CD4-positive, alpha-beta memory T cell (primary cell): ENCODE measurements at regions not wholly inside any gene's neighbourhood (a gene's known extent, or its start where the extent isn't known, plus 50 kb on each side); places are given as distances from the start of the nearest gene placed in this dataset.

ENCODE experiments used
- CTCF ChIA-PET: fragments of 350-600 bp; sonication (Branson Sonifier 250); formaldehyde crosslinking; loops from one replicate; lab custom pipeline; 2021; ENCODE audit warnings: inconsistent platforms; ENCODE audit not compliant: partially characterized antibody; lab: Charles Lee
- POLR2A ChIA-PET: fragments of 350-600 bp; sonication (Branson Sonifier 250); formaldehyde crosslinking; loops from one replicate; lab custom pipeline; 2021; ENCODE audit not compliant: partially characterized antibody; lab: Charles Lee
- DNase-seq, 5 donors: peaks; one replicate each; pipeline versions ENCODE4 v3.0.0 to v3.0.0-alpha.2; 2020 to 2022; ENCODE audit warnings: mixed read lengths in 1 of 5
- H3K27ac ChIP-seq: one replicate; pipeline ENCODE4 v1.7.0; 2013; ENCODE audit warnings: low read depth, low read length
- H3K27me3 ChIP-seq: 2 replicates; pipeline ENCODE4 v1.7.0; 2013; ENCODE audit warnings: mild to moderate bottlenecking, low read length, moderate library complexity; ENCODE audit not compliant: insufficient read depth
- H3K36me3 ChIP-seq: 2 replicates; pipeline ENCODE4 v1.7.0; 2013; ENCODE audit warnings: mild to moderate bottlenecking, low read length, moderate library complexity; ENCODE audit not compliant: insufficient read depth
- H3K4me1 ChIP-seq: 2 replicates; pipeline ENCODE4 v1.7.0; 2013; ENCODE audit warnings: mild to moderate bottlenecking, low read length, moderate library complexity; ENCODE audit not compliant: insufficient read depth
- H3K4me3 ChIP-seq, 2 donors: one replicate each; pipeline ENCODE4 v1.7.0; 2013; ENCODE audit warnings: low read length in 2 of 2, mild to moderate bottlenecking in 1 of 2
- H3K9me3 ChIP-seq, 2 donors: one replicate each; pipeline ENCODE4 v1.7.0; 2013; ENCODE audit warnings: low read length in 2 of 2, control low read depth in 1 of 2; ENCODE audit not compliant: control insufficient read depth in 1 of 2
- H3K27ac Mint-ChIP-seq, 7 donors: one replicate each; pipeline ENCODE4 v1.8.0; 2020 to 2021; ENCODE audit warnings: mixed read lengths in 7 of 7, mild to moderate bottlenecking in 6 of 7, inconsistent platforms in 3 of 7, moderate library complexity in 3 of 7
- H3K27me3 Mint-ChIP-seq, 2 donors: one replicate each; pipeline ENCODE4 v1.8.0; 2020 to 2021; ENCODE audit warnings: mixed read lengths in 2 of 2
- H3K36me3 Mint-ChIP-seq, 2 donors: one replicate each; pipeline ENCODE4 v1.8.0; 2020 to 2021; ENCODE audit warnings: mixed read lengths in 2 of 2, inconsistent platforms in 1 of 2, mild to moderate bottlenecking in 1 of 2
- H3K4me1 Mint-ChIP-seq, 4 donors: one replicate each; pipeline ENCODE4 v1.8.0; 2020 to 2021; ENCODE audit warnings: mixed read lengths in 4 of 4, mild to moderate bottlenecking in 1 of 4
- H3K4me3 Mint-ChIP-seq, 8 donors: one replicate each; pipeline ENCODE4 v1.8.0; 2020 to 2021; ENCODE audit warnings: mixed read lengths in 8 of 8, mild to moderate bottlenecking in 7 of 8, moderate library complexity in 6 of 8, inconsistent platforms in 3 of 8
- H3K9me3 Mint-ChIP-seq, 8 donors: one replicate each; pipeline ENCODE4 v1.8.0; 2020 to 2021; ENCODE audit warnings: mixed read lengths in 8 of 8, mild to moderate bottlenecking in 5 of 8, inconsistent platforms in 3 of 8, moderate library complexity in 1 of 8
- intact Hi-C: fragments of 100-400 bp; cut with micrococcal nuclease; formaldehyde crosslinking; loops from one replicate; pipeline ENCODE4 v1.15.1; 2023

DNA sequence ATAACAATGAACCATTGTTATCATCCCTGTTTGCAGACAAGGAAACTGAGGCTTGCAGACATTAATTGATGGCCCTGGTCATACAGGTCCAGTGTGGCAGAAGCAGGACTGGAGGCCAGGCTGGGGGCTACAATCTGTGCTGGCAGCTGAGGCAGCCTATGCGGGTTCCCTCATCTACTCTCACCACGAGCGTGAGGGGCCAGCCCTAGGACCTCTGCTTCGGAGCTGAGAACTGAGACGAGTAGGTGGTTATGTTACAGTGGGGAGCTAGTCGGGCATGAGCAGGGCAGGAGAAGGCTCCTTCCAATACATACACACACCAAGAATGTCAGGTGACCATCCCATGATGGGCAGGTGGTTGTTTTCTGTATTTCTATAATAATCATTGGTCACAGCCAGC lies 82.2 kb upstream of the ASB18 start:
- Histone ChIP-seq H3K27me3 (no peaks in the 10 kb centered on the region), H3K4me3 (no peak overlapping the region), H3K36me3 (no peaks in the 10 kb centered on the region), H3K4me1 (no peaks in the 10 kb centered on the region), H3K9me3 (no peaks in the 10 kb centered on the region), H3K27ac (no peak overlapping the region)
- Mint-ChIP-seq H3K9me3 (no peaks in the 10 kb centered on the region), H3K27ac (no peak overlapping the region), H3K36me3 (no peaks in the 10 kb centered on the region), H3K4me1 (peaks cover 0 to 2% (median 0%) of the 10 kb centered on the region in 4 donors), H3K4me3 (no peak overlapping the region), H3K27me3 (peaks cover 1 to 17% of the 10 kb centered on the region in 2 donors)
- ChIA-PET POLR2A (no interaction called here), CTCF (interaction anchor here (2.1 kb wide), 1 partner anchor 223 kb away, joined by 7 read pairs; the partner anchor contains the start of gene ACKR3)
- intact Hi-C loops, result loop anchor here (10.0 kb wide), 1 partner anchor 1228 kb away; no protein-coding TSS in a partner anchor
- no peak for DNase-seq

DNA sequence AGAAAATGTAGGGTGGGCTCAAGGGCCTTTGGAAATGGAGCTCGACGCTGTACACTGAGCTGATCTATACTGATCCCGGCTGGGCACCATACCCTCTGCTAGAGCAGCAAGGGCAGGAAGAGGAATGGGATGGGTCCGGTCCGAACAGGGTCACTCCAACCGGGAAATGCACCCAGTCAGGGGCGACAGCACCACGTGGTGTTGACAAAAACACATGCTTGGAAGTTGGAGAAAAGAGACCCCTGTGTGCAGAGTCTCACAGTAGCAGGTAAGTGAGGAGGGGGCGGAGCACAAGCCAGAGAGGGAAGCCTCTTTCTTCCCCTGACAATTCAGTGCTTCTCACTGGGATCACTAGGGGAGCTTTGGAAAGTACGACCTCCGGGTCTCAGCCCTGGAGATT lies 84.1 kb upstream of the ASB18 start:
- Histone ChIP-seq H3K4me3 (no peak overlapping the region), H3K27me3 (no peaks in the 10 kb centered on the region), H3K4me1 (no peaks in the 10 kb centered on the region), H3K9me3 (no peaks in the 10 kb centered on the region), H3K36me3 (no peaks in the 10 kb centered on the region), H3K27ac (no peak overlapping the region)
- Mint-ChIP-seq H3K4me1 (peaks cover 2 to 7% (median 6%) of the 10 kb centered on the region in 4 donors), H3K9me3 (no peaks in the 10 kb centered on the region), H3K4me3 (no peak overlapping the region), H3K27me3 (peaks cover 8 to 27% of the 10 kb centered on the region in 2 donors), H3K36me3 (no peaks in the 10 kb centered on the region), H3K27ac (peak overlapping the region in 1 of 7 donors; percentile 23)
- no peak for DNase-seq
- intact Hi-C loops, result loop anchor here (10.0 kb wide), 1 partner anchor 1227 kb away; no protein-coding TSS in a partner anchor
- CTCF ChIA-PET, result interaction anchor here (1.3 to 3.6 kb wide), 5 partner anchors 165 to 729 kb away, joined by 3 to 16 read pairs (median 6); partner anchors contain the start of gene ACKR3
- POLR2A ChIA-PET, result no interaction called here

DNA sequence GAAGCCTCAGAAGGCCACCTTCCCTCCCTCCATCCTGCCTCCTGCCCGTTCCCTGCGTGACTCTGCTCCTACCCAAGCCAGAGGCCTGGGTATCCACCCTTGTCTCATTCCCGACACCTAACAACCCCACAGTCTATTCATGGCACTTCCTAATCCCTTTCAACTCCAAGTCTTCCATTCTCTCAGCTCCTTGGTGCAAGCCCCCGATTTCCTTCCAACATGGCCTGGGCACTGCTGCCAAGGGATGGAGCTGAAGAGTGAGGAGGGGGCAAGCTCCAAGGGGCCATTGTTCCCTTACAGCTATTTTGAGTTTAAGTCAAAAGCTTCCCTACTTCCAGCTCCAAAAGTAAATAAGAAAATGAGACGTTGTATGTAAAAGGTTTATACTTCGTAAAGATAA lies 84.8 kb upstream of the ASB18 start:
- no peak overlapping the region for H3K27ac Mint-ChIP-seq
- intact Hi-C loops, result loop anchor here (10.0 kb wide), 1 partner anchor 1226 kb away; no protein-coding TSS in a partner anchor
- H3K27me3 Mint-ChIP-seq, result peaks cover 8 to 25% of the 10 kb centered on the region in 2 donors

DNA sequence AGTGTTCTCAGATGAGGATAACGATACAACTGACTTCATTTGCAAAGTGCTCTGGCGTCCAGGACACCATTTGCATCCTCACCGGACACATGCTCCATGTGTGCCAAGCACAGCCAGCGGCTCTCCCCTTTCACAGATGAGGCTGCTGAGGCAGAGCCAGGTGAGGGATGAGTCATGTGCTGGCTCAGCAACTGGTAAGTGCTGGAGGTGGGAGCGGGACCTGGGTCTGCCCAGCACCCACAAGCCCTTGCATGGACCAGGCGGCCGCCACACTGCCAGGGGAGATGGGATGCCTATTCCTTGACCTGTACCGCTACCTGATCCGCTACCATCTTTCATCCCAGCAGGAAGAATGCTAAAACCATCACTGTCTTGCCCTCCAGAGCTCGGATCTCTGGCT lies 86.2 kb upstream of the ASB18 start:
- Histone ChIP-seq H3K27me3 (no peaks in the 10 kb centered on the region), H3K4me3 (no peak overlapping the region), H3K27ac (no peak overlapping the region), H3K9me3 (no peaks in the 10 kb centered on the region), H3K36me3 (no peaks in the 10 kb centered on the region), H3K4me1 (no peaks in the 10 kb centered on the region)
- H3K9me3 Mint-ChIP-seq, result no peaks in the 10 kb centered on the region
- ChIA-PET POLR2A (interaction anchor here (0.7 kb wide), 1 partner anchor 219 kb away, joined by 3 read pairs; the partner anchor contains the start of gene ACKR3), CTCF (interaction anchor here (1.3 to 3.6 kb wide), 4 partner anchors 9 to 724 kb away, joined by 3 to 16 read pairs (median 6); no protein-coding TSS in a partner anchor)
- no peak for DNase-seq
- no peak overlapping the region for H3K27ac Mint-ChIP-seq
- no peaks in the 10 kb centered on the region for H3K36me3 Mint-ChIP-seq
- H3K27me3 Mint-ChIP-seq, result peaks cover 10 to 25% of the 10 kb centered on the region in 2 donors
- H3K4me3 Mint-ChIP-seq, result no peak overlapping the region
- peaks cover 4 to 7% (median 6%) of the 10 kb centered on the region in 4 donors for H3K4me1 Mint-ChIP-seq
- intact Hi-C loops, result no loop called here

More for the DNA sequence above, 84.8 kb upstream of the ASB18 start:
- Histone ChIP-seq H3K27ac (no peak overlapping the region), H3K27me3 (no peaks in the 10 kb centered on the region), H3K9me3 (no peaks in the 10 kb centered on the region), H3K4me3 (no peak overlapping the region), H3K4me1 (no peaks in the 10 kb centered on the region), H3K36me3 (no peaks in the 10 kb centered on the region)
- ChIA-PET CTCF (interaction anchor here (0.5 to 3.6 kb wide), 7 partner anchors 11 to 748 kb away, joined by 3 to 16 read pairs (median 4); no protein-coding TSS in a partner anchor), POLR2A (no interaction called here)
- H3K4me1 Mint-ChIP-seq, result peaks cover 3 to 7% (median 6%) of the 10 kb centered on the region in 4 donors
- H3K4me3 Mint-ChIP-seq, result no peak overlapping the region
- no peaks in the 10 kb centered on the region for H3K36me3 Mint-ChIP-seq
- H3K9me3 Mint-ChIP-seq, result no peaks in the 10 kb centered on the region
- DNase-seq, result no peak

DNA sequence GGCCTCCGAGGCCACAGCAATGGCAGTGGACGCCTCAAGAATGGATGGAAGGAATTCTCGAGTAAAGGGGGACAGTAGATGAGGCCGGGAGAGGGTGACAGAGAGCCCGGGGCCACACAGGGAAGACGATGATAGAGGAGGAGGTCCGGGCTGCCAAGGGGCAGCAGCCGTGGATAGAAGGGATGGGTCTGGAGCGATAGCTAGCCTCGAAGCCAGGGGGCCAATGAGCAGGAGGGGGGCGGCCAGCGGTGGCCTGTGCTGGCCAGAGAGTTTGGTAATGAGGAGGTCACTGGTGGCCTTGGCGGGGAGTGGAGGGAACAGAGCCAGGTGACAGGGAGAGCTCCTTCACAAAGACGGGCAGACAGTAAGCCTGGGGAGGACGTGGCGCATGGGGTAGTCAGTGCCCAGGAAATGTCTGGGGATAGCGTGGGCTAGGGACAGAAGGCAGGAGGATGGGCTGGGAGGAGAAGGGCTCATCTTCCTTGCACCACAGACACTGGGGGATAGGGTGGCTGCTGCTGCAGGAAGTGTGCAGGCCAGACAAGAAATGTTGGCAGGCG lies 87.8 kb upstream of the ASB18 start:
- H3K36me3 Mint-ChIP-seq, result no peaks in the 10 kb centered on the region
- ChIA-PET POLR2A (no interaction called here), CTCF (interaction anchor here (1.1 to 2.5 kb wide), 5 partner anchors 157 to 727 kb away, joined by 3 to 24 read pairs (median 6); partner anchors contain the start of gene ACKR3)
- no peaks in the 10 kb centered on the region for H3K36me3 ChIP-seq
- no peaks in the 10 kb centered on the region for H3K27me3 ChIP-seq
- no peaks in the 10 kb centered on the region for H3K9me3 ChIP-seq
- no peak overlapping the region for H3K27ac Mint-ChIP-seq
- intact Hi-C loops, result no loop called here
- no peak overlapping the region for H3K4me3 ChIP-seq
- H3K27me3 Mint-ChIP-seq, result peaks cover 10 to 23% of the 10 kb centered on the region in 2 donors
- no peaks in the 10 kb centered on the region for H3K4me1 ChIP-seq
- no peak overlapping the region for H3K4me3 Mint-ChIP-seq
- no peak for DNase-seq
- no peaks in the 10 kb centered on the region for H3K9me3 Mint-ChIP-seq
- peaks cover 4 to 7% (median 6%) of the 10 kb centered on the region in 4 donors for H3K4me1 Mint-ChIP-seq
- H3K27ac ChIP-seq, result no peak overlapping the region

DNA sequence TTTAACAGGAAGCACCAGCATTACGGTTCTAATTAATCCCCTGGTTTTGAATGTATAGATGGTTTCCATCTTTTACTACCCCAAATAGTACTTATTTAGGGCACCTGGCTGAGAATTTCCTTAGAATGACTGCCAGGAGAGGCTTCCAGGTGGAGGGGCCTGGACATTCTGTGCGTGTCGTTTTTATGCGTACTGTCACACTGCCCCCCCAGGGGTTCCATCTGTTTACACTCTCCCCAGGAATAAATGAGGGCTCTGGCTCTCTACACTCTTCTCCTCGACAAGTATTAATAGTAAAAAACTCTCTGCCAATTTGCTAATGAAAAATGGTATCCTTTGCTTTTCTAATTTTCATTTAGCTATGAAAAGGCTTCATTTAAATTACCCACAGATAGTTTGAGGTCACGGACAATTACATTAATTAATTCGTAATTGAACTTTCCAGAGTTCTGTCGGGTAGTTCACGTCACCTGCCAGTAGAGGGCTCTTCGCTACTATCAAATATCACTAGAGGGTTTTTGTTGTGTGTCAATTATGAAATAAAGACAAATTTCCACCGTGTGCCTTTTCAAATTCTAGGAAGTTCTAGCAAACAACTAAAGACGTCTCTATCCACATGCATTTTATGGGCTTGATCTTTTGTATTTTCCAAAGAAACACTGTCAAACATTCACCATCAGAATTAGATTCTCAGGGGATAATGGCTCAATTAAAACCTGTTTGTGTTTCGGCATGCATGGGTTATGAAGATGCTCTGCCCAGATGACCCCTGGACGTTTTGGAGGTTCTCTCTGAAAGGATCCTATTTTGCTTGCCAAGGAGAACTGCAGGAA lies 88.8 kb upstream of the ASB18 start:
- peak overlapping the region in 1 of 8 donors; percentile 56 for H3K4me3 Mint-ChIP-seq
- Histone ChIP-seq H3K9me3 (no peaks in the 10 kb centered on the region), H3K4me1 (no peaks in the 10 kb centered on the region), H3K36me3 (no peaks in the 10 kb centered on the region), H3K27me3 (no peaks in the 10 kb centered on the region), H3K27ac (no peak overlapping the region), H3K4me3 (no peak overlapping the region)
- no peaks in the 10 kb centered on the region for H3K9me3 Mint-ChIP-seq
- intact Hi-C loops, result loop anchor here (1.0 kb wide), 5 partner anchors 160 to 719 kb away; partner anchors contain the start of gene ACKR3
- peaks cover 10 to 20% of the 10 kb centered on the region in 2 donors for H3K27me3 Mint-ChIP-seq
- H3K4me1 Mint-ChIP-seq, result peaks cover 4 to 7% (median 6%) of the 10 kb centered on the region in 4 donors
- H3K36me3 Mint-ChIP-seq, result no peaks in the 10 kb centered on the region
- POLR2A ChIA-PET, result interaction anchor here (1.1 kb wide), 1 partner anchor 217 kb away, joined by 3 read pairs; no protein-coding TSS in a partner anchor
- peak in 4 of 5 donors; percentile 39 to 51 (median 45) for DNase-seq
- CTCF ChIA-PET, result interaction anchor here (0.5 to 2.5 kb wide), 27 partner anchors 9 to 732 kb away, joined by 3 to 24 read pairs (median 4); partner anchors contain the start of genes ACKR3 and COPS8
- peak overlapping the region in 2 of 7 donors; percentile 12 to 72 for H3K27ac Mint-ChIP-seq
